ENCODE measurements at regions not wholly inside any gene's neighbourhood (a gene's known extent, or its start where the extent isn't known, plus 50 kb on each side); places are given as distances from the start of the nearest gene placed in this dataset.

DNA sequence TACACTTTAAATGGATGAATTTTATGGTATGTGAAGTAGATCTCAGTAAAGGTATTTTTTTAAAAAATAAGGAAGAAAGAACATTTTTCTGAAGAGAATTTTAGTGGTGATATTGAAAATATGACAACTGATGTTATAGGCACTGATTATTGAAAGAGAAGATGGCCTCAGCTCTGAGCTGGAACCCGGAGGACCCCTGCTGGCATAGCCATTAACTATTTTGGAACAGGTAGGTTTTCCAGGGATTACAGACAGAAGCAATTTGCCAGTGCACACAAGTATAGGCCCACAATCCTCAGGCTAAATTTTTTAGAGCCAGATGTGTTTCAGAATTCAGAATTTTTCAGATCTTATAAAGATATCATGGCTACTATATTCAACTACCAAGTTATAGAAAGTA lies 315.9 kb upstream of the GPR149 start:
- TF ChIP-seq, protein P1, sequence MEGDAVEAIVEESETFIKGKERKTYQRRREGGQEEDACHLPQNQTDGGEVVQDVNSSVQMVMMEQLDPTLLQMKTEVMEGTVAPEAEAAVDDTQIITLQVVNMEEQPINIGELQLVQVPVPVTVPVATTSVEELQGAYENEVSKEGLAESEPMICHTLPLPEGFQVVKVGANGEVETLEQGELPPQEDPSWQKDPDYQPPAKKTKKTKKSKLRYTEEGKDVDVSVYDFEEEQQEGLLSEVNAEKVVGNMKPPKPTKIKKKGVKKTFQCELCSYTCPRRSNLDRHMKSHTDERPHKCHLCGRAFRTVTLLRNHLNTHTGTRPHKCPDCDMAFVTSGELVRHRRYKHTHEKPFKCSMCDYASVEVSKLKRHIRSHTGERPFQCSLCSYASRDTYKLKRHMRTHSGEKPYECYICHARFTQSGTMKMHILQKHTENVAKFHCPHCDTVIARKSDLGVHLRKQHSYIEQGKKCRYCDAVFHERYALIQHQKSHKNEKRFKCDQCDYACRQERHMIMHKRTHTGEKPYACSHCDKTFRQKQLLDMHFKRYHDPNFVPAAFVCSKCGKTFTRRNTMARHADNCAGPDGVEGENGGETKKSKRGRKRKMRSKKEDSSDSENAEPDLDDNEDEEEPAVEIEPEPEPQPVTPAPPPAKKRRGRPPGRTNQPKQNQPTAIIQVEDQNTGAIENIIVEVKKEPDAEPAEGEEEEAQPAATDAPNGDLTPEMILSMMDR (IDR thresholded peaks at IDR 0.05) = no peak
- no peak for TF ChIP-seq POLR2A (IDR thresholded peaks at IDR 0.05)

Measured in testis (tissue), 2 donors.